Activated CD4-positive, alpha-beta T cell treated with anti-CD3 and anti-CD28 coated beads, Interleukin-2, amount 50 U/mL, for 16 hours (primary cell): ENCODE measurements at regions not wholly inside any gene's neighbourhood (a gene's known extent, or its start where the extent isn't known, plus 50 kb on each side); places are given as distances from the start of the nearest gene placed in this dataset.

Source experiments
- DNase-seq: peaks from one replicate; pipeline ENCODE4 v3.0.0-alpha.2; 2020

- no peak for DNase-seq
Measured at GRCh38 chr2:60042023-60042422, 511.4 kb downstream of the BCL11A start.

GRCh38 chr2:60033325-60033724 lies 520.1 kb downstream of the BCL11A start:
- DNase-seq, result no peak

- no peak for DNase-seq
Measured at GRCh38 chr2:60029566-60029883, 523.9 kb downstream of the BCL11A start.

GRCh38 chr2:60028849-60029565 lies 524.4 kb downstream of the BCL11A start:
- no peak for DNase-seq

GRCh38 chr2:60025496-60025895 lies 528.0 kb downstream of the BCL11A start:
- DNase-seq, result no peak

GRCh38 chr2:60023256-60023985 lies 530.0 kb downstream of the BCL11A start:
- DNase-seq, result no peak

GRCh38 chr2:60007671-60008070 lies 545.8 kb downstream of the BCL11A start:
- DNase-seq, result no peak

GRCh38 chr2:60003076-60003475 lies 550.4 kb downstream of the BCL11A start:
- DNase-seq, result no peak

- DNase-seq, result no peak
Measured at GRCh38 chr2:60002183-60002867, 551.1 kb downstream of the BCL11A start.

GRCh38 chr2:60000686-60001085 lies 552.8 kb downstream of the BCL11A start:
- DNase-seq, result no peak

GRCh38 chr2:59998324-59998723 lies 555.1 kb downstream of the BCL11A start:
- no peak for DNase-seq

GRCh38 chr2:59997371-59997770 lies 556.1 kb downstream of the BCL11A start:
- no peak for DNase-seq

GRCh38 chr2:59996855-59997254 lies 556.6 kb downstream of the BCL11A start:
- no peak for DNase-seq

GRCh38 chr2:59993726-59994125 lies 559.7 kb downstream of the BCL11A start:
- no peak for DNase-seq

- no peak for DNase-seq
Measured at GRCh38 chr2:59988341-59988740, 565.1 kb downstream of the BCL11A start.

GRCh38 chr2:59986511-59986910 lies 566.9 kb downstream of the BCL11A start:
- no peak for DNase-seq

GRCh38 chr2:59985923-59986322 lies 567.5 kb downstream of the BCL11A start:
- DNase-seq, result no peak

- DNase-seq, result no peak
Measured at GRCh38 chr2:59974051-59974766, 579.2 kb downstream of the BCL11A start.

GRCh38 chr2:59969161-59969560 lies 584.3 kb downstream of the BCL11A start:
- DNase-seq, result no peak

- DNase-seq, result no peak
Measured at GRCh38 chr2:59968441-59968840, 585.0 kb downstream of the BCL11A start.

- DNase-seq, result no peak
Measured at GRCh38 chr2:59967691-59968090, 585.8 kb downstream of the BCL11A start.

- no peak for DNase-seq
Measured at GRCh38 chr2:59963157-59963556, 590.3 kb downstream of the BCL11A start.

GRCh38 chr2:59961746-59962145 lies 591.7 kb downstream of the BCL11A start:
- no peak for DNase-seq
